ENCODE measurements at regions not wholly inside any gene's neighbourhood (a gene's known extent, or its start where the extent isn't known, plus 50 kb on each side); places are given as distances from the start of the nearest gene placed in this dataset.

DNA sequence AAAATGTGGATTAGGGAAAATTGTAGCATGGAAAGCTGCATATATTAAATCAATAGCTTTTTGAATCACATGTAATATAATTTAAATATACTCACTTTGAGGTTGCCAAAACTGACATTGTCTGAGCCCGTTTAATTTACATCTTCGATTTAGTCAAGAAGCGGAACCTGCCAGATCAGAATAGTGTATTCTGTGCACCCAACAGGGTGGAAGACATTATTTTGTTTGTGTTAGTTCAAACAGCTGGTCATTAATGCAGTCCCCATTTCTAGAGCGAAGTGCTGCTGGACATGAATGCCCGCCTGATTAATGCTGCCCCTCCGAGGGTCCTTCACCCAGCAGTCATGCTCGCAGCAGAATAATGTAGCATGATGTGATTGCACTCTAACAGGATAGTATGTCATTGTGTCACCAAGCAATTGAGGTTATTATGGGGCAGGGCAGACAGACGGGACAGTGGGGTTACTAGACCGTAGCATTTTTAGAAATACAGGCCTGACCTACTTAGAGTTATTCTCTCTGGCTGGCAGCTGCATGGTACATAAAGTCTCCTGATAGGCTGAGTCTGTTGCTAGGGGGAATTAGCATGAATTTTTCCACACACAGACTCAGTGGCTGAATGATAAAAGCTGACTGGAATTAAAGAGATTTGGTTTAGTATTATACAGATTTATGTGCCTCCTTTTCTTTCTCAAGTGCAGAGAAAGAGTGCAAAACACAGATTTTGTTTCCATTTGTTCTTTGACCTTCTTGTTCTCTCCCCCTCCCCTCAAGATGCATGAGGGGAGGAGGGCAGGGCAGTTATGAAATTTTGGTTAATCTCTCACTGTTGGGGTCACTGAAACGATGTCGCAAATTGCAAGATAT is 147.1 kb downstream of the PRL start:
- Histone ChIP-seq H3K27ac (ENCODE audit: low read depth in 1 of 2, low read length in 2 of 2) (no peak overlapping the region), H3K4me1 (ENCODE audit: control insufficient read depth in 4 of 4, insufficient read depth in 4 of 4, low read length in 3 of 4) (peaks cover 0 to 3% (median 0%) of the 10 kb centered on the region in 4 donors), H3K27me3 (ENCODE audit: control insufficient read depth in 4 of 4, insufficient read depth in 4 of 4, low read length in 3 of 4) (no peaks in the 10 kb centered on the region), H3K9ac (ENCODE audit: low read depth in 1 of 2, low read length in 2 of 2) (no peak overlapping the region), H3K36me3 (ENCODE audit: control insufficient read depth in 4 of 4, insufficient read depth in 3 of 4, low read depth in 1 of 4, low read length in 3 of 4) (no peaks in the 10 kb centered on the region), H3K9me3 (ENCODE audit: control insufficient read depth in 4 of 4, low read length in 3 of 4) (no peaks in the 10 kb centered on the region), H3K4me3 (ENCODE audit: low read depth in 1 of 3, low read length in 3 of 3) (no peak overlapping the region)
- WGBS, result 67% methylated on average over 11 of the region's 11 CpGs
- TF ChIP-seq JUND (IDR thresholded peaks at IDR 0.05), result no peak
- no peak for TF ChIP-seq TAF1 (conservative IDR thresholded peaks at IDR 0.05)
- peak; percentile 18 for TF ChIP-seq NR2F2 (IDR thresholded peaks at IDR 0.05)
- TF ChIP-seq, protein P1, sequence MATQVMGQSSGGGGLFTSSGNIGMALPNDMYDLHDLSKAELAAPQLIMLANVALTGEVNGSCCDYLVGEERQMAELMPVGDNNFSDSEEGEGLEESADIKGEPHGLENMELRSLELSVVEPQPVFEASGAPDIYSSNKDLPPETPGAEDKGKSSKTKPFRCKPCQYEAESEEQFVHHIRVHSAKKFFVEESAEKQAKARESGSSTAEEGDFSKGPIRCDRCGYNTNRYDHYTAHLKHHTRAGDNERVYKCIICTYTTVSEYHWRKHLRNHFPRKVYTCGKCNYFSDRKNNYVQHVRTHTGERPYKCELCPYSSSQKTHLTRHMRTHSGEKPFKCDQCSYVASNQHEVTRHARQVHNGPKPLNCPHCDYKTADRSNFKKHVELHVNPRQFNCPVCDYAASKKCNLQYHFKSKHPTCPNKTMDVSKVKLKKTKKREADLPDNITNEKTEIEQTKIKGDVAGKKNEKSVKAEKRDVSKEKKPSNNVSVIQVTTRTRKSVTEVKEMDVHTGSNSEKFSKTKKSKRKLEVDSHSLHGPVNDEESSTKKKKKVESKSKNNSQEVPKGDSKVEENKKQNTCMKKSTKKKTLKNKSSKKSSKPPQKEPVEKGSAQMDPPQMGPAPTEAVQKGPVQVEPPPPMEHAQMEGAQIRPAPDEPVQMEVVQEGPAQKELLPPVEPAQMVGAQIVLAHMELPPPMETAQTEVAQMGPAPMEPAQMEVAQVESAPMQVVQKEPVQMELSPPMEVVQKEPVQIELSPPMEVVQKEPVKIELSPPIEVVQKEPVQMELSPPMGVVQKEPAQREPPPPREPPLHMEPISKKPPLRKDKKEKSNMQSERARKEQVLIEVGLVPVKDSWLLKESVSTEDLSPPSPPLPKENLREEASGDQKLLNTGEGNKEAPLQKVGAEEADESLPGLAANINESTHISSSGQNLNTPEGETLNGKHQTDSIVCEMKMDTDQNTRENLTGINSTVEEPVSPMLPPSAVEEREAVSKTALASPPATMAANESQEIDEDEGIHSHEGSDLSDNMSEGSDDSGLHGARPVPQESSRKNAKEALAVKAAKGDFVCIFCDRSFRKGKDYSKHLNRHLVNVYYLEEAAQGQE (IDR thresholded peaks at IDR 0.05), result no peak
- TF ChIP-seq, protein P2, sequence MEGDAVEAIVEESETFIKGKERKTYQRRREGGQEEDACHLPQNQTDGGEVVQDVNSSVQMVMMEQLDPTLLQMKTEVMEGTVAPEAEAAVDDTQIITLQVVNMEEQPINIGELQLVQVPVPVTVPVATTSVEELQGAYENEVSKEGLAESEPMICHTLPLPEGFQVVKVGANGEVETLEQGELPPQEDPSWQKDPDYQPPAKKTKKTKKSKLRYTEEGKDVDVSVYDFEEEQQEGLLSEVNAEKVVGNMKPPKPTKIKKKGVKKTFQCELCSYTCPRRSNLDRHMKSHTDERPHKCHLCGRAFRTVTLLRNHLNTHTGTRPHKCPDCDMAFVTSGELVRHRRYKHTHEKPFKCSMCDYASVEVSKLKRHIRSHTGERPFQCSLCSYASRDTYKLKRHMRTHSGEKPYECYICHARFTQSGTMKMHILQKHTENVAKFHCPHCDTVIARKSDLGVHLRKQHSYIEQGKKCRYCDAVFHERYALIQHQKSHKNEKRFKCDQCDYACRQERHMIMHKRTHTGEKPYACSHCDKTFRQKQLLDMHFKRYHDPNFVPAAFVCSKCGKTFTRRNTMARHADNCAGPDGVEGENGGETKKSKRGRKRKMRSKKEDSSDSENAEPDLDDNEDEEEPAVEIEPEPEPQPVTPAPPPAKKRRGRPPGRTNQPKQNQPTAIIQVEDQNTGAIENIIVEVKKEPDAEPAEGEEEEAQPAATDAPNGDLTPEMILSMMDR (IDR thresholded peaks at IDR 0.05; ENCODE audit: low read depth, low read length, missing input control), result no peak
- no peak for TF ChIP-seq HNF4G (IDR thresholded peaks at IDR 0.05)
- peak; percentile 22 to 32 for TF ChIP-seq RXRA (IDR thresholded peaks at IDR 0.05)
- DNase-seq (ENCODE audit: low spot score), result no peak

DNA sequence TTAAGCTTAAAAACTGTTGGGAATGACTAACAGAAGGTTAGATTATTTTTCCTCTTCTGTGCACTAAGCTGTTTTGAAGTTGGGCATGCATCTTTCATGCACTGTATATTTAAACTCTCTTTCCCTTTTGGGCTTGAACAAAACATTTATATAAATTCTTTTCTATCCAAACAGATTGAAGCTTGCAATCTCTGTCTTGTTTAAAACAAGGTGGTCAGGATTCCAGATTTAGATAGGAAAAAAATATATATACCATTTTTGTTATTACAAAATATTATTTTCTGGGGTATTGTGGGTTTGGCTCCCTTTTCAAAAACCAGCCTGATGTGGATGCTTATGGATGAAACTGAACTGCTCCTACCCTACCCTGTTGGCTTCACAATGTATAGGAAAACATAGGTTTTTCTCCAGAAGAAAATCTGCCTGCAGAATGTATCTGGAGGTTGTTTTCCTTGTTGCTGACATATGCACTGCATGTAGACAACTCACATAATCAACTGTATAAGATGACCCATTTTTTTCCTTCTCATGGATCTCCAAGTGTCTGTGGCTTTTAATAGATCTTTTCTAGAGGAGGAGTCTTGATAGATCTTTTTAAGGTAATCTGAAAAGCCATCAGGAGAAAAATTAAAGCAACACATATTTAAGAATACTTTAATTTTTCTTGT is 146.3 kb downstream of the PRL start:
- H3K4me1 ChIP-seq (ENCODE audit: control insufficient read depth in 4 of 4, insufficient read depth in 4 of 4, low read length in 3 of 4), result peaks cover 0 to 3% (median 0%) of the 10 kb centered on the region in 4 donors
- no peaks in the 10 kb centered on the region for H3K27me3 ChIP-seq (ENCODE audit: control insufficient read depth in 4 of 4, insufficient read depth in 4 of 4, low read length in 3 of 4)
- H3K9ac ChIP-seq (ENCODE audit: low read depth in 1 of 2, low read length in 2 of 2), result no peak overlapping the region
- no peak overlapping the region for H3K27ac ChIP-seq (ENCODE audit: low read depth in 1 of 2, low read length in 2 of 2)
- DNase-seq (ENCODE audit: low spot score), result no peak
- H3K36me3 ChIP-seq (ENCODE audit: control insufficient read depth in 4 of 4, insufficient read depth in 3 of 4, low read depth in 1 of 4, low read length in 3 of 4), result no peaks in the 10 kb centered on the region
- TF ChIP-seq EGR1 (IDR thresholded peaks at IDR 0.05; ENCODE audit: low read depth in 2 of 2), result no peak
- TF ChIP-seq, protein P3, sequence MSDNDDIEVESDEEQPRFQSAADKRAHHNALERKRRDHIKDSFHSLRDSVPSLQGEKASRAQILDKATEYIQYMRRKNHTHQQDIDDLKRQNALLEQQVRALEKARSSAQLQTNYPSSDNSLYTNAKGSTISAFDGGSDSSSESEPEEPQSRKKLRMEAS (IDR thresholded peaks at IDR 0.05), result no peak
- TF ChIP-seq FOXA2 (IDR thresholded peaks at IDR 0.05), result no peak
- TF ChIP-seq, protein P4, sequence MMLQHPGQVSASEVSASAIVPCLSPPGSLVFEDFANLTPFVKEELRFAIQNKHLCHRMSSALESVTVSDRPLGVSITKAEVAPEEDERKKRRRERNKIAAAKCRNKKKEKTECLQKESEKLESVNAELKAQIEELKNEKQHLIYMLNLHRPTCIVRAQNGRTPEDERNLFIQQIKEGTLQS (IDR thresholded peaks at IDR 0.05), result no peak
- TF ChIP-seq SP1 (IDR thresholded peaks at IDR 0.05), result no peak
- TF ChIP-seq JUND (IDR thresholded peaks at IDR 0.05), result no peak
- no peak for TF ChIP-seq TAF1 (conservative IDR thresholded peaks at IDR 0.05)
- no peak for TF ChIP-seq HNF4G (IDR thresholded peaks at IDR 0.05)
- no peak for TF ChIP-seq YY1 (IDR thresholded peaks at IDR 0.05)
- no peak for TF ChIP-seq HNF4A (conservative IDR thresholded peaks at IDR 0.05)
- TF ChIP-seq RXRA (IDR thresholded peaks at IDR 0.05), result no peak
- no peak for TF ChIP-seq NR2F2 (IDR thresholded peaks at IDR 0.05)
- no peak for TF ChIP-seq FOXA1 (IDR thresholded peaks at IDR 0.05)
- H3K9me3 ChIP-seq (ENCODE audit: control insufficient read depth in 4 of 4, low read length in 3 of 4), result no peaks in the 10 kb centered on the region
- H3K4me3 ChIP-seq (ENCODE audit: low read depth in 1 of 3, low read length in 3 of 3), result no peak overlapping the region
